ENCODE measurements at regions not wholly inside any gene's neighbourhood (a gene's known extent, or its start where the extent isn't known, plus 50 kb on each side); places are given as distances from the start of the nearest gene placed in this dataset.

DNA sequence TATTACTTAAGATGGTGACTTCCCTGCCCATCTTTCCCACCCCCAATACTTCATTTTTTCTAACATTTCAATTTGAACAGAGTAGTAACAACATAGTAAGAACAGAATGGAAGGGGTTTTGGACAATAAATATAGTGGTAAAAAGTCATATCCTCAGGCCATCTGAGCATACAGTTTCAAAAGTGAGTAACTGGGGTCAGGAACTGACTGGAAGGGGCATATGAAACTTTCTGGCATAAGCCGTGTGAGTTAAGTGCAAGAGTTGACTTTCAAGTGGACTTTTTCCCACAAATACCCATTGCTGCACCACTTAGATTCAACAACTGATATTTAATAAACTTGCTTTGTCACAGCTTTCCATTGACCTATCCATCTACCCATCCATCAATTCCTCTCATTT, 153.5 kb upstream of the IL12A start:
- no peak for DNase-seq

DNA sequence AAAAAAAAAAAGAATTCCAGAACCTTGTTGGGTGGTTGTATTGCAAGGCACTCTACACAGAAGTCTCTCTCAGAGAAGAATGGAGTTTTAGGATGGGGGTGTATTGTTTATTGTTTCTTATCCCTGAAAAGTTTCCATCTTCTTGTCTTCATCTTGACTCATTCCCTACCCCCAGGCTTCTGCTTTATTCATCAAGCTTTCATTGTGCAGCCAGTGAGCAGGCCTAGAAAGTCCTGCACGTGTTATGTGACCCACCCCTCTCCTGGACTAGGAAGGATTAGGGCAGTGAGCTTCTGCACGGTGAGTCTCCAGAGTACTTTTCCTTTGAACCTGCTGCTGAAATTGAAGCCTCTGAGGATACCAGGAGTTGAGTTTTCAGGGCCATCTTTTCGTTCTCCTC, 150.9 kb upstream of the IL12A start:
- no peak for DNase-seq

DNA sequence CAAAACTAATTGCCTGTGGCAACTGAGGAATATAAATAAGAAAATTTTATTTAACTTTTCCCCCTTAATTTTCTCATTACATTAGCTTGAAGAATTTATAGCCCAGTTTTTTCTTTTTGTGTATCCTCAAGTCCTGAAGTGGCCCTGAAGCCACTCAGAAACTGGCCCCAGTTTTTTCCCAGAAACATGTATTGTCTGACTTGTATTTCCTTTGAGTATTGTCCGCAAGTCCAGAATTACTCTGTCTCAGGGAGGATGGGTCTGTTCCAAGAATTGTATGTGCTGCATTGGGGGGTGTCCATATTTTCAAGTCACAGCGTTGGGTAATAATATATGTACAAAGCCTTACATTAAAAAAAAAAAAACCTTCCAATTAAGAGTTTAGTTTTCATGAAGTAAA, 149.7 kb upstream of the IL12A start:
- no peak for DNase-seq

DNA sequence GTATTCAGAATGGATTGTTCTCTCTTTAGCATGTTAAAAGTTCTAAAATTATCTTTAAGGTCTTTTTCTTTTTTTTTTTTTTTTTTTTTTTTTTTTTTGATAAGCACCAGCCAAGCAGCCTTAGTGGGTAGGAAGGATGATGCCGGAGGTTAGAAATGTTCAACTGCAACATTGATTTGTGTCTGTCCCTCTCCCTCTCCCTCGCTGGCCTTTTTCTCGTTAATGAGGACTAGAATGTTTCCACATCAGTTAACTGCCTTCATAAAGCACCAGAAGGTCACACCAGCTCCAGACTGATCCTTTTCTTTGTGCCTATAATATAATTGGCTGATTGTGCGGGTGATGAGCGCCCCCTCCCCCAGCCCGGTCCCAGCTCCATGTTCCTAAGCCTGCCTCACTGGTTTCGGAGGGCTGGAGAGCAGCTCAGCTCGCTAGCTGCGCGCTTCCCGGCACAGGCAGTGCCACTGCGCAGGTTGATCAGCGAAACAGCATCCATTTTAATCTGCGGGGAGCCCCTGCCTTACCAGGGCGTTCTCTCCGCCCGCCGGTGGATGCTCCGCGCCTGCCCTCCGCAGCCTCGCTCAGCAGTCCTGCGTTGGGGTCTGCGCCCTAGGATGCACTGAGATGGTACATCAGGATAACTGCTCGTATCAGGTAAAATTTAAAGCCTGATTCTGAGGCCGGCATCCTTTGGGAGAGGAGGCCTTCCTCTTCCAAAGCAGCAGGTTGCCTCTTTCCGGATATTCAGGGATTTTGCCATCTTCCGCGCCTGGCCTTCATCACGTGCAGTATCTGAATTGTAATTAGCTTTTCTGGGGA, 148.9 kb upstream of the IL12A start, which contains the start of gene SCHIP1:
SCHIP1 (plus strand) TSS at position 301 of the 819 bp plus-strand sequence.
- DNase-seq, result peak; percentile 18 to 20

DNA sequence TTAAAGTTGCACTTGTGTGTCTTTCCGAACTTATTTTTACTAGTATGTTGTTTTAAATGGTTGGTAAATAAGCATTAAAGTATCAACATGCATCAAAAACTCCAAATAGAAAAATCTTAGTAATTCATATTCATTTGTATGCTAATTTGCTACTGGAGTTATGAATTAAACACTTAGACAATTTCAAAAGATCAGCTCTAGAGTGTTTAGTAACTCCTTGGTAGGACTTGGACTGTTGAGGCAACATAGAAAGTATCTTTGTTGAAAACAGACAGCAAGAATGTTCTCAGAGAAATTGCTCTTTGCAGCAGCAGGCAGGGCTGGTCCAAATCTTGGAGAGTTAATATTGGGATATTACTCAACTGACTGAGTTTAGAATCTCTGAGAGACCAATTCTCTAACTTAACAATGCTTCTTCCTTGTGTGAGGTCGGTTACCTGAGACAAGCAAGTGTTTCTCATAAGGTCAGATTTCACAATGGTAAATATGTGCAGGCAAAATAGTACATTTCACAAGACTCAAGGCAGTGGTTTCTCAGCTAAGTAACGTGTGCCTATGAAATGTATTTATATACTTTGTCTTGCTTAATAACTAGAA, 147.8 kb upstream of the IL12A start:
- DNase-seq, result no peak

DNA sequence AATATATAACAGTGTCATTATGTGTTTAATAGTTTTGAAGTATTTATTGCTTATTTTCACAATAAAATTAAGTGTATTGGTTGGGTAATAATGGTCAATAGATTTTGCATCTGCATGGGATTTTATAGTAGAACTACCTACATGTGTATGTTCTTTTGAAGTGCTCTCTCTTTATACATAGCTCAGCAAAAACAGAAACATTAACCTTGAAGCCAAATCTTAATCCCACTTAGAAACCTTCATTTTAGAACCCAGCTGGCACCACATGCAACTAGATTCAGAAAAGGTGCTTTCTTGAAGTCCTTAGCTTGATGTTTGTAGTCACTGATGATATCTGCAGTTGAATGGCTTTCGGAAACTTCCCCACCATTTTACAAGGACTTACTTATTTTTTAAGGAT, 146.9 kb upstream of the IL12A start:
- no peak for DNase-seq

DNA sequence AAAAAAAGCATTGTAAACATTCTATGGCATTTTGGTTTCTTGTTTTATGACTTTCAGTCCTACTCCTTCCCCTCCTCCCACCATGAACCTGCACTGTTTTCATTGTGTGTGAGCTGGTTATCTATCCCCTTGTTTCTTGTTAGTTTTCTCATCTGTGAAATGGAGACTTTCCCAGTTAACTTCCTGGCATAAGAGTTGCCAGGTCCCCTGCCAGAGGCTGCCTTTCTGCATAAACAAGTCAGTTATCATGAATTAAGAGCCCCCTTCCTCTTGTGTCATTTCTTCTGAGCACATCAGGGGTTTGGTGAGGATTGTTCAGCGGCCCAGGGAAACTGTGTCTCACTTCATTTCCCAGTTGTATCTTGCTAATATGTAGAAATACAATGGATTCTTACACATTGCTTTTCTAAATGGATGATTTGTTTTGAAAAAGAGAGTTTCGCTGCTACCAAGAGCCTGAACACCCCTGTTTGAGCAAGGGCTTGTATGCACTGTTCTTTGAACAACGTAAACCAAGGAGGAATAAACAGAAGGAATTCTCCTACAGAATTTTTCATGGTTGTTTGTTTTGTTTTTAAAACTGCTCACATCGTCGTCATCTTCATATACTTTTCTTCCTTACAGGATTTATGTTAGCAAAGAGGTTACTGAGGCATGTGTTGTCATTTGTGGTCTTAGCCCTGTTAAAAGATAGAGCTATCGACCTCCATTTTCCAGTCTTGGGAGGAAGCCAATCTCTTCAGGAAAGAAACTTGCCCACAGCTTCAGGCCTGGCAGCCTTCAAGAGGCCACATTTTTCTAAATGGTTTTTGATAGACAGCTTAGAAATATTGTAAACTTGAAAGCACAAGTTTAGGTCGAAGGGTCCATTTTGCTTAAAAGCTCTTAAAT, 144.6 kb upstream of the IL12A start:
- DNase-seq, result no peak

DNA sequence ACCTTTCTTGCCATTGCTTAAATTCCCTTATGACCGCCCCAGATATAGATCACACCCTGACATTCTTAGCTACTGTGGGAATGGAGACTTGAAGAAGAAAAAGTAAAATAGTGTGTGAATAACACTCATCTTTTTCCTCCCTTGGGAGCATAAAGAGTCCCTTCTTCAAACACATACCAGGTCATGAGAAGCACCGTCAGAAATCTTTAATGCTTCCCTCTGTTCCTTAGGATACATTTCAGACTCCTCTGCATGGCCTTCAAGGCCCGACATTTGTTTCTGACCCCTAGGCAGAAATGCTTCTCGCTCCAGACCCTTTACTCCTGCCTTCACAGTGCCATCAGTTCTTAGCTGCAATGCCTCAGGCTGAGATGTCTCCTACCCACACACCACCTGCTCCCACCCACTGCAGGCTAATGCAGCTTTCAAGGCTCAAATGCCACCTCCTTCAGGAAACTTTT, 143.8 kb upstream of the IL12A start:
- DNase-seq, result no peak

DNA sequence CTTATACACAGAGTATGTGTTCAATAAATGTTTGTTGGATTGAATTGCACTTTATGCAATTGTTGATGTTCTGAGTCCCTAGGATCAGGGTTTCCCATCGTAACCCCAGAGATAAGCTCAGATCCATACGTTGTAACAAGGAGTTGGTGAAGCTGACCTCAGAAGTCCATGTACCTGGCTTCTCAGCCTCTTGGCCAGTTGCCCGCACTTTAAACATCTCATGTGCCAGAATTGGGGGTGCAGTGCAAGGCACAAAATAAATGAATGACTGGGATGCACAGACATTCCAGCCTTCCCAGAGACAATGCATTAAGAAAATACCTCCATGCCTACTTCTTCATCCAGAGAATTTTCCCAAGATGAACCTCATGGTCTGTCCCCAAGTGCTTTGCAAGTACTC, 142.9 kb upstream of the IL12A start:
- DNase-seq, result no peak

DNA sequence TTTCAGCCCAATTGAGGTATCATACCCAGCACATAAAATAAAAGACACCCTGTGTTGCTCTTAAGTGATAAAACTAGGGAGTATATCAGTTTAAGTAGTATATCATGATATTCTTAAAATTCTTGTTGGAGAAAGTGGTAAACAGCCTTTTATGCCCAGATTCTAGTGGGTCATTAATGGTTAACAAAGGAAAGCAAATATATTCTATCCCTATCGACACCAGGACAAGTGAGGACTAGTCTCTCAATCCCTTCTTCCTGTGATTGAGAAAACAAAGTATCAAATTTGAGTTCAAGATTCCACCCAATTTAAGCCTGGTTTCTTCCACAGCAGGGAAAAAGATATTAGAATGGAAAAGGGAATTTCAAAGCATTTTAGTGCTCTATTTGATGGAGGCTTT, 142.4 kb upstream of the IL12A start:
- no peak for DNase-seq

DNA sequence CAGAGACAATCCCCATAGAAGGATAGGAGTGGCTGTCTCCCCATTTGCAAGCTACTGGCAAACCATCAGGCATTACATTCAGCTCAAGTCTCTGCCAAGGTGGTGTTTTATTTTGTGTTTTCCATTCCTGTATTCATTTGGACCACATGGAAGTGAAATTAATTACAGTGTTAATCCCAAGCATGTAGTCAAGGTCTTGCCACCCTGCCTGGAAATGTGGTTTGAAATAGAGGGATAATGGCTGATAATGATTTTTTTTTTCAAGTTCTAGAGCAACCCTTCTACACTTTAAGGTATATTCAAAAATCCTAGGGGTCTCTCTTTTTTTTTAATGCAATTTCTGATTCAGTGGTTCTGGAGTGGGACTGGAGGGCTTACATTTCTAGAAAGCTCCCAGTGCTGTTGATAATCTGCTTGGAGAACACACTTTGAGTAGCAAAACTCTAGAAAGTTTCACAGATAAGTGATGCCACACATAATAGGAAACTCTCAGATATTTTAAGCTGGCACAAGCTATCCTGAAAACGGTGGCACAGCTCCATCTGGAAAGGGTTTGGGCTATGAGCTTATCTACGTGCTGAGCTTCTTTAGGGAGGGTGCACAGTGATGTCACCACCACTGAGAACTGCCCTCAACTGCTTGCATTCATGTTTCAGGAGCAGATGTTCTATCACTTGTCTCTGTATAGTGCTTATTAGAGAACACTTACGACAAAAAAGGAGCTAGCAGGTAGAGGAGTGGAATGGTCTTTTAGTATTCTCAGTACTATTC, 140.1 kb upstream of the IL12A start:
- no peak for DNase-seq

DNA sequence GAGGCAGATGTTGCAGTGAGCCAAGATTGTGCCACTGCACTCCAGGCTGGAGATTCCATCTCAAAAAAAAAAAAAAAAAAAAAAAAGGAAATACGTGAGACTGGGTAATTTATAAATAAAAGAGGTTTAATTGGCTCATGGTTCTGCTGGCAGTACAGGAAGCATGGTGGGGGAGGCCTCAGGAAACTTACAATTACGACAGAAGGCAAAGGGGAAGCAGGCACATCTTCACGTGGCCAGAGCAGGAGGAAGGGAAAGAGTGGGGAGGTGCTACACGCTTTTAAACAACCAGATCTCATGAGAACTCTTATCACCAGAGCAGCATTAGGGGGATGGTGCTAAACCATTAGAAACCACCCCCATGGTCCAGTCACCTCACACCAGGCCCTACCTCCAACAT, 138.2 kb upstream of the IL12A start:
- DNase-seq, result no peak

DNA sequence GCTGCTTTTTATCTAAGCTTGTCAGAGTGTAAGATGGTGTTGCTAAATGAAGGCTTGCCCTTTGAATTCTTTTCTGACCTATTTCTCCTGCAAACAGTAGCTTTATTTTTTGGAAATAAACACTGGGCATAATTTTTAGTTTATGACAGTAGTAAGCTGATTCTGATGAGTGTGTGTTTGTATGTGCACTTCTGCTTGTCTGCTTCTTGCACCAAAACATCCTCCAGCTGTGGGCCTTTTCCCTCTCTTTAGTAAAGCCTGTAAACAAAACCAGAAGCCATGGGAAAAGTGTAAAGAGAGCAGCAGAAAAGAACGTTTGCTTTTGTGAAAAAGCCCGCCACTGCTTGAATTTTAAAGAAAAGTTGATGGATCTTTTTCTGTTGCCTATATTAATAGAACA, 136.4 kb upstream of the IL12A start:
- DNase-seq, result no peak

DNA sequence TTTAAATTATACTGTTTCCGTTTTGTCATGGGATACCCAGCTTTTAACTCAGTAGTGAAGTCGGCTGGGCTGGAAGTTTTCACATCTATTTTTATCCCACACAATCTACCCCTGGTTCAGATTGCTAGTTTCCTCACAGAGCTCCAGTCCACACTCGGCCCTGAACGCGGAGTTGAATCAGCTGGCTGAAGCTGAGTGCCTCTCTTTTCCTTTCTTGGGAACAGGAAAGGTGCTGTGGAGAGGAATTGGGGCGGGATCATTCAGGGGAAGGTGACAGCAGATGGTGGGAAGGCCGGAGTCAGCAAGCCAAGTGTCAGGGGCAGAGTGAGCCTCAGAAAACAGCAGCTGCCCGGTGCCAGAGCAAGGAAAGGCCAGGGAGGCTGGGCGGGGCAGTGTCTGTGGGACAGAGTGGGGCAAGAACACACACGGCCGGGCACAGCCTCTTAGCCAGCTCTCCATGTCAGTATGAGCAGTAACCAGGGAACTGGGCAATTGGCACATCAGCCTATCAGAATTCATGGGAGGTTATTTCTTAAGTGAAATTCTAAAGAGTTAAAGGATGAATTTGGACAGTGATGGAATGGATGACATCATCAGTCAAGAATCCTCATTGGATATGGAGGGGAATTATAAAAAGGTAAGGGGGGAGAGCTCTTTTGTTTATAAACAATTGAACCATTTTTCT, 135.7 kb upstream of the IL12A start:
- DNase-seq, result no peak

DNA sequence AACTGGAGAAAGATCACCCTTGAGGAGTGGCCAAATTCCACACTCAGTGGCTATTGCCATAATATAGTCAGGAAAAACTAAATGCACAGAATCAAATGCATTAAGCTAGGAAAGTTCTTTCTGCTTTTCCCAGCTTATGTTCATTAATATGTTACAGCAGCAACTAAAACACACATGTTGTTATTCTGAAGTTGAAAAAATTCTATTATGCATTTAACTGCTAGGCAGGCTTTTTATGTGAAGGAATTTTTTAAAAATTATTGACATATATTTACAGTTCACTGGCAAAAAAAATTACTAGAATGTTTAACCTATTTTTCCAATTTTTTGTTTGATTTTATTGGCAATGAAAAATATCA, 135.2 kb upstream of the IL12A start:
- no peak for DNase-seq

DNA sequence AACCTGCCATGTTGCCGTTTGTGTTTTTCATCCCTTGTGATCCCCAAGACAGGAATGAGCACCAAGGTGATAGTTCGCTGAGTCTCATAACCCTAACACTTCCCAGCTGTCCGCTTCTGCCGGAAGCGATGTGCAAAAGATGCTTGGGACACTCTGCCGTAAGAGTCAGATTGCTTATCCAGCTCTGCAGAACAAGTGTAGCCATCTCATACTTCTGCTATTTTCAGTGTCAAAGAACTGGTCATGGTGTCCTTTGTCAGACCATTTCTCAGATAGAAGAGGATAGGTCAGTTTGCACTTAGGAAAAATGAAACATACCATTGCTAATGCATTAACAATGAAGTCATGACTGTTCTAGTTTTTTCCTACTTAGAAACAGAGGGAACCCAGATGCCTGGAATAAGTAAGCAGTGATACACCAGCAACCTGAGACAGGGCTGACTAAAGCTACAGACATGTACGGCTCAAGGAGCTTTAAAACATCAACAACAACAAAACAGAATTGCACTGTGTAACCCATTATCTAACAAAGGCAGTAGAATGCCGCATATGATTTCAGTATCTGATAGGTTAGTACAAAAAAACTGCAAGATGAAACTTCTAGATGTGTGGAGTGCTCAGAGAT, 134.0 kb upstream of the IL12A start:
- no peak for DNase-seq

DNA sequence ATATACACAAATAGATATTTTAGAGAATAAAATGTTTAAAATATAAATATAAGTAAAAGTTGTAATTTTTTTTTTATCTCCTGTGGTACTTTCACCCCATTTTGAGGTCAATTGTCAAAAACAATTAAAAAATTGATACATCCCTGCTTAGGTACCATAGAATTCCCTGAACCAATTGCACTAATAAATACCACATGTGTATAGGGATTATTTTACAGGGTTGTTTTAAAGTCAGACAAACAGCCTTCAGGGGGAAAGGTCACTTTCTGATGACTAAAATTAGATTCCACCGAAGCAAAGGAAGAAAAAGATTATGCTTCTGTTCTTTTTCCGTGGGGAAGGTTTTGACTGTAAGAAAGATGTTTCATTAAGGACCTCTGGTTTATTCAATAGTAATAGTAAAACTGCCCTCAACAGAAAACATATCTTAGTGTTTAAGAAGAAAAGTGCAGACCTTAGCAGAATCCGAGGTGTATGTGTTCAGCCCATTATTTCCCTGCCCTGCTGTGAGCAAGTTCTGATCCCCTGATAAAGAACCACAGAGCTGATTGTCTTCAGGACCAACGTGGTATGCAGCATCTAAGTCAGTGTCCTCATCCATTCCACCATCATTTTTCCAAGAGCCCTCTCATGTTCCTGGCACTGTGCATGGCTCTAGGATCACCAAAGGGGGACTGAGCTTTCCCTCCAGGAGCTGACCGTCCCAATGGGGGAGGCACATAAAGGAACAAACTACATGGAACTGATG, 132.9 kb upstream of the IL12A start:
- no peak for DNase-seq

DNA sequence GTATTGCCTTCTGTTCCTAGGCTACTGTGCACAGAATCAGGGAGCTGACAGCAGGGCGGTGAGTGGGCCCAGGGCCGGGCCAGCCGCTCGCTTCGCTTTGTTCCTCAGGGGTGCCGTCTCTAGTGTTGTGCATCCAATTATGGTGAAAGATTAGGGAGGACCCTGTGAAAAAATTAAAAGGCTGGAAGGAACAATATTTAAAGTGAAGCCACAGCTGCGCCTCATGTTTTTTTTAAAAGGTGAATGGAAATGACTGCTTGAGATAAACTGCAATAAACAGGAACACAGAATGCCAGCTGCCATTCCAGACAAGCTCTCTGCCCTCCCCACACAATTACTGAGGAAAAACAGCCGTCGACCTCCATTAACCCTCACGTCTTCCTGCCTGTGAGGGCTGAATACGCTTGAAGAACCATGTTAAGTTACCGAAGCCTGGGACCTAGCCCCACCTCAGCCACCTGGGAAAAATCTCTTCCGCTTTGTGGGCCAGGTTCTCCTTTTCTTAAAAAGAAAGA, 132.0 kb upstream of the IL12A start:
- no peak for DNase-seq

DNA sequence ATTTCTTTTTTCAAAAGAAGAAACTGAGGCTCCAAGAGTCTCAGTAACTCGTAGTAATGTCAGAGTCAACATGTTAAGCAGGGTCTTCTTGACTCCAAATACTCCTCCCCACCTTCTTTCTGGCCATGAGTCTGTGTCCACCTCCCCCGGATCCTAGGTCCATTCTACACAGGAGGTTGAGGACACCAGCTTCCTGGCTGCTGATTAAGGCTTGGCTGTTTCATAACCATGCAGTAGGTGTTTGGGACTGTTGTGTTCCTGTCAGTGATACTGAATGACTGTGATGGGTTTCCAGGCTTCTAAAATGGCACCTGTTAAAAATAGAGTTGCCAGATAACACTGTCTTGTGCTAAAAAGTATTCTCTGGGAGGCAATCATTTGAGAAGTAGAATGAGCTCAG, 130.8 kb upstream of the IL12A start:
- DNase-seq, result no peak

DNA sequence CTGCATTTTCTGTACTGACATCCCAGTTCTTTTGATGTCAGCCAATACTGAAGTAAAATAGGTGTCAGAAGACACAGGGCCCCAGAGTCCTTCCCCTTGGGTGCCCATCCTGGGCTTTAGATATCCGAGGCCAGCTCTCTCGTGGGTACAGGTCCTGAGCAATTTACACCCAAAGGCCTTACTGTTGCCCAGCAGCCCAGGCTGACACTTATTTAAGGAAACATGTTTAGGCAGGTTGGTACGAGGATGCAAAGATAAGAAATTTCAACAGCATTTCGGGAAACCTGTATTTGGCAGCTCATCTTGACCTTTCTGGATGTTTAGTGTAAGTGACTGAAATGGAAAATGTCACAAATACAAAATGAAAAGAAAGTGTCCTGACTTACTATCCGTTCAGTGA, 130.0 kb upstream of the IL12A start:
- no peak for DNase-seq

DNA sequence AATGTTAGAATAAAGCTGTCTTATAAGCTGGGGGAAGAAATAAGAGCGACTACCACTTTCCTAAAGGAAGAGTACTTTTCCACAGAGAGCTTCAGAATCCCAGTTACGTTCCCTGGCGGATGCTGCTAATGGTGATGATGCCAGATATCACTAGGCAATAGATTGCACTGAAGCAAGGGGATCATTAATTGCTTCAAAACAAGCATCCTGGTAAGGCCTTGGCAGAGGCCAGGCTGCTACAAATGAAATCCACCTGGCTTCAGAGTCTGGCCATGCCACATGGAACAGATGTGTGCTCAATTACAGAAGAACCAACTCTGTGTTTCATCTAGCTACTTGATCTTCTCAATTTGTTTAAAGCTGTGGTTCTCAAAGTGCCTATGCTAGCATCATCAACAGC, 129.2 kb upstream of the IL12A start:
- no peak for DNase-seq

Data from activated T-cell treated with anti-CD3 and anti-CD28 coated beads, Interleukin-2, amount 50 U/mL, for 48 hours (primary cell).